Testis (tissue), 2 donors: ENCODE measurements at regions not wholly inside any gene's neighbourhood (a gene's known extent, or its start where the extent isn't known, plus 50 kb on each side); places are given as distances from the start of the nearest gene placed in this dataset.

Experiments used
- POLR2A ChIP-seq: fragments of 450-650 bp; IDR thresholded peaks from one replicate; pipeline ENCODE4 v1.6.1; 2017; ENCODE audit warnings: antibody characterized with exemption, mild to moderate bottlenecking, moderate library complexity
- TF ChIP-seq, protein P1 (sequence below), 3 experiments: fragments of 450-650 bp in 2 of 3; fragments of 200-600 bp in 1 of 3; sonication (generic) in 1 of 3; IDR thresholded peaks; one replicate each; pipeline ENCODE4 v1.5.1; 2016 to 2019; ENCODE audit warnings: antibody characterized with exemption in 3 of 3, mild to moderate bottlenecking in 2 of 3, moderate library complexity in 1 of 3

GRCh38 chr4:159608436-159608835 is 505.6 kb downstream of the RAPGEF2 start:
- TF ChIP-seq POLR2A, result no peak
- TF ChIP-seq, protein P1, sequence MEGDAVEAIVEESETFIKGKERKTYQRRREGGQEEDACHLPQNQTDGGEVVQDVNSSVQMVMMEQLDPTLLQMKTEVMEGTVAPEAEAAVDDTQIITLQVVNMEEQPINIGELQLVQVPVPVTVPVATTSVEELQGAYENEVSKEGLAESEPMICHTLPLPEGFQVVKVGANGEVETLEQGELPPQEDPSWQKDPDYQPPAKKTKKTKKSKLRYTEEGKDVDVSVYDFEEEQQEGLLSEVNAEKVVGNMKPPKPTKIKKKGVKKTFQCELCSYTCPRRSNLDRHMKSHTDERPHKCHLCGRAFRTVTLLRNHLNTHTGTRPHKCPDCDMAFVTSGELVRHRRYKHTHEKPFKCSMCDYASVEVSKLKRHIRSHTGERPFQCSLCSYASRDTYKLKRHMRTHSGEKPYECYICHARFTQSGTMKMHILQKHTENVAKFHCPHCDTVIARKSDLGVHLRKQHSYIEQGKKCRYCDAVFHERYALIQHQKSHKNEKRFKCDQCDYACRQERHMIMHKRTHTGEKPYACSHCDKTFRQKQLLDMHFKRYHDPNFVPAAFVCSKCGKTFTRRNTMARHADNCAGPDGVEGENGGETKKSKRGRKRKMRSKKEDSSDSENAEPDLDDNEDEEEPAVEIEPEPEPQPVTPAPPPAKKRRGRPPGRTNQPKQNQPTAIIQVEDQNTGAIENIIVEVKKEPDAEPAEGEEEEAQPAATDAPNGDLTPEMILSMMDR (IDR thresholded peaks at IDR 0.05), result no peak
